ENCODE measurements at regions not wholly inside any gene's neighbourhood (a gene's known extent, or its start where the extent isn't known, plus 50 kb on each side); places are given as distances from the start of the nearest gene placed in this dataset.

DNA sequence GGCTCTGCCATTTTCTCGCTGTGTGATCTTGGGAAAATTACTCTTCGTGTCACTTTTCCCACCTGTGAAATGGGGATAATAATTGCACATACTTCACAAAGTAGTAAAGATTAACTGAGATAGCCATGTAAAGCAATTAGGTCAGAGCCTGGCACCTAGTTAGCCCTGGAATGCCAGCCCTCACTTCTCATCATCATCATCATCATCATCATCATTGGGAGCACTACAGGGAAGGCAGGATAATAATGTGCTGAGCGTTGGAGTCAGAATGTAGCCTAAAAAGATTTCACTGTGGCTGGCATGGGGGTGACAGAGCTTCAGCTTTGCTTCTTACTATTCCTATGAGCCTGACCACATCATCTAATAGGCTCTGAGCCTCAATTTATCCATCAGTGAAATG is 362.6 kb downstream of the TOX3 start:
- H2BK120ac ChIP-seq (ENCODE audit: low read depth, low read length), result no peak overlapping the region
- no peak overlapping the region for H3K4ac ChIP-seq (ENCODE audit: low read length)
- no peaks in the 10 kb centered on the region for H3K27me3 ChIP-seq (ENCODE audit: control insufficient read depth in 3 of 3, insufficient read depth in 3 of 3, low read depth in 1 of 3, low read length in 3 of 3)
- no peak overlapping the region for H3K4me2 ChIP-seq (ENCODE audit: insufficient read depth, low read length, poor library complexity, severe bottlenecking)
- no peak overlapping the region for H2AFZ ChIP-seq (ENCODE audit: low read length)
- H3K9ac ChIP-seq (ENCODE audit: low read depth, low read length, poor library complexity), result no peak overlapping the region
- H3K4me1 ChIP-seq (ENCODE audit: control insufficient read depth in 2 of 2, insufficient read depth in 1 of 2, low read depth in 1 of 2, low read length in 2 of 2), result no peaks in the 10 kb centered on the region
- H3K4me3 ChIP-seq (ENCODE audit: low read length in 2 of 2), result no peak overlapping the region
- H3K23ac ChIP-seq (ENCODE audit: low read depth, low read length, poor library complexity), result no peak overlapping the region
- H3K36me3 ChIP-seq (replicated peaks in 1 of 2; ENCODE audit: control insufficient read depth in 2 of 2, insufficient read depth in 2 of 2, low read length in 2 of 2), result no peaks in the 10 kb centered on the region
- no peak overlapping the region for H2BK12ac ChIP-seq (ENCODE audit: low read length)
- H2AK5ac ChIP-seq (ENCODE audit: low read depth, low read length), result no peak overlapping the region
- WGBS, 2 donors (ENCODE audit: extremely low coverage in 2 of 2, insufficient read length in 2 of 2, insufficient replicate concordance in 1 of 2), result no CpG with 5 or more reads among the region's 3 CpGs
- H3K14ac ChIP-seq (ENCODE audit: low read length), result no peak overlapping the region
- H3K79me1 ChIP-seq (ENCODE audit: low read depth, low read length), result no peaks in the 10 kb centered on the region
- no peak overlapping the region for H3K27ac ChIP-seq (replicated peaks; ENCODE audit: low read length)
- H4K91ac ChIP-seq (ENCODE audit: low read depth, low read length, poor library complexity), result no peak overlapping the region
- no peak overlapping the region for H2BK5ac ChIP-seq (ENCODE audit: low read length)
- H4K8ac ChIP-seq (ENCODE audit: low read depth, low read length), result no peak overlapping the region
- H2BK15ac ChIP-seq (ENCODE audit: low read length), result no peak overlapping the region
- no peak for DNase-seq (ENCODE audit: low spot score)
- no peak overlapping the region for H3K18ac ChIP-seq (ENCODE audit: low read length)
- H3K9me3 ChIP-seq (replicated peaks in 1 of 2; ENCODE audit: control insufficient read depth in 2 of 2, insufficient read depth in 1 of 2, low read depth in 1 of 2, low read length in 2 of 2), result no peaks in the 10 kb centered on the region

- Histone ChIP-seq H3K79me1 (ENCODE audit: low read depth, low read length) (no peaks in the 10 kb centered on the region), H3K27me3 (ENCODE audit: control insufficient read depth in 3 of 3, insufficient read depth in 3 of 3, low read depth in 1 of 3, low read length in 3 of 3) (no peaks in the 10 kb centered on the region), H3K36me3 (replicated peaks in 1 of 2; ENCODE audit: control insufficient read depth in 2 of 2, insufficient read depth in 2 of 2, low read length in 2 of 2) (no peaks in the 10 kb centered on the region), H2BK15ac (ENCODE audit: low read length) (no peak overlapping the region), H4K8ac (ENCODE audit: low read depth, low read length) (no peak overlapping the region), H3K18ac (ENCODE audit: low read length) (no peak overlapping the region), H2BK5ac (ENCODE audit: low read length) (no peak overlapping the region), H2BK120ac (ENCODE audit: low read depth, low read length) (no peak overlapping the region), H3K23ac (ENCODE audit: low read depth, low read length, poor library complexity) (no peak overlapping the region), H3K9me3 (replicated peaks in 1 of 2; ENCODE audit: control insufficient read depth in 2 of 2, insufficient read depth in 1 of 2, low read depth in 1 of 2, low read length in 2 of 2) (no peaks in the 10 kb centered on the region), H3K4ac (ENCODE audit: low read length) (no peak overlapping the region), H3K14ac (ENCODE audit: low read length) (no peak overlapping the region), H3K4me2 (ENCODE audit: insufficient read depth, low read length, poor library complexity, severe bottlenecking) (no peak overlapping the region), H3K27ac (replicated peaks; ENCODE audit: low read length) (no peak overlapping the region), H3K4me1 (ENCODE audit: control insufficient read depth in 2 of 2, insufficient read depth in 1 of 2, low read depth in 1 of 2, low read length in 2 of 2) (no peaks in the 10 kb centered on the region), H3K4me3 (ENCODE audit: low read length in 2 of 2) (no peak overlapping the region), H2BK12ac (ENCODE audit: low read length) (no peak overlapping the region), H3K9ac (ENCODE audit: low read depth, low read length, poor library complexity) (no peak overlapping the region), H2AFZ (ENCODE audit: low read length) (no peak overlapping the region), H4K91ac (ENCODE audit: low read depth, low read length, poor library complexity) (no peak overlapping the region), H2AK5ac (ENCODE audit: low read depth, low read length) (no peak overlapping the region)
- WGBS, 2 donors (ENCODE audit: extremely low coverage in 2 of 2, insufficient read length in 2 of 2, insufficient replicate concordance in 1 of 2), result no CpG with 5 or more reads among the region's 2 CpGs
- no peak for DNase-seq (ENCODE audit: low spot score)
These were observed 364.1 kb downstream of the TOX3 start for GRCh38 chr16:52182840-52183239.

DNA sequence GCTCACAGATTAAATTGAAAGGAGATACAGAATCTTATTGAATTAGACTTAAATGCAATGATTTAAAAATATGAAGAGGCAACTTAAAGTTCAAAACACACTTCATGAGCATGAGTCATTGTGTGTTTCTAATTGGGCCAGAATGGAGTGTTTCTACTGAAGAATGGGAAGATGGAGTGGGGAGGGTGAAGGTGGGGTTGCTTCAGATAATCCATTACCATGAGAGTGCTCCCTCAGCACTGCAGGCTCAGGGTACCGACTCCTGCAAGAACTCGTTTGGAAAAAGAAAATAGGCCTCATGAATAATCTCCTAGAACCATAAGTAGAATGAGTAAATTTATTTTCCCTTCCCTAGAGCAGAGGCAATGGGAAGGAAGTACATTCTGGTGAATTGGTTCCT is 372.8 kb downstream of the TOX3 start:
- Histone ChIP-seq H2BK120ac (ENCODE audit: low read depth, low read length) (no peak overlapping the region), H3K4ac (ENCODE audit: low read length) (no peak overlapping the region), H2BK5ac (ENCODE audit: low read length) (no peak overlapping the region), H3K79me1 (ENCODE audit: low read depth, low read length) (no peaks in the 10 kb centered on the region), H3K18ac (ENCODE audit: low read length) (no peak overlapping the region), H3K23ac (ENCODE audit: low read depth, low read length, poor library complexity) (no peak overlapping the region), H4K8ac (ENCODE audit: low read depth, low read length) (no peak overlapping the region), H3K4me2 (ENCODE audit: insufficient read depth, low read length, poor library complexity, severe bottlenecking) (no peak overlapping the region), H3K4me3 (ENCODE audit: low read length in 2 of 2) (no peak overlapping the region), H3K36me3 (replicated peaks in 1 of 2; ENCODE audit: control insufficient read depth in 2 of 2, insufficient read depth in 2 of 2, low read length in 2 of 2) (no peaks in the 10 kb centered on the region), H3K14ac (ENCODE audit: low read length) (no peak overlapping the region), H4K91ac (ENCODE audit: low read depth, low read length, poor library complexity) (no peak overlapping the region), H2BK15ac (ENCODE audit: low read length) (no peak overlapping the region), H3K27ac (replicated peaks; ENCODE audit: low read length) (no peak overlapping the region), H3K4me1 (ENCODE audit: control insufficient read depth in 2 of 2, insufficient read depth in 1 of 2, low read depth in 1 of 2, low read length in 2 of 2) (peaks cover 0 to 1% of the 10 kb centered on the region in 2 donors), H3K9me3 (replicated peaks in 1 of 2; ENCODE audit: control insufficient read depth in 2 of 2, insufficient read depth in 1 of 2, low read depth in 1 of 2, low read length in 2 of 2) (no peaks in the 10 kb centered on the region), H2AFZ (ENCODE audit: low read length) (no peak overlapping the region), H3K27me3 (ENCODE audit: control insufficient read depth in 3 of 3, insufficient read depth in 3 of 3, low read depth in 1 of 3, low read length in 3 of 3) (no peaks in the 10 kb centered on the region), H3K9ac (ENCODE audit: low read depth, low read length, poor library complexity) (no peak overlapping the region), H2AK5ac (ENCODE audit: low read depth, low read length) (no peak overlapping the region), H2BK12ac (ENCODE audit: low read length) (no peak overlapping the region)
- WGBS, 2 donors (ENCODE audit: extremely low coverage in 2 of 2, insufficient read length in 2 of 2, insufficient replicate concordance in 1 of 2), result no CpG with 5 or more reads among the region's 2 CpGs
- no peak for DNase-seq (ENCODE audit: low spot score)

DNA sequence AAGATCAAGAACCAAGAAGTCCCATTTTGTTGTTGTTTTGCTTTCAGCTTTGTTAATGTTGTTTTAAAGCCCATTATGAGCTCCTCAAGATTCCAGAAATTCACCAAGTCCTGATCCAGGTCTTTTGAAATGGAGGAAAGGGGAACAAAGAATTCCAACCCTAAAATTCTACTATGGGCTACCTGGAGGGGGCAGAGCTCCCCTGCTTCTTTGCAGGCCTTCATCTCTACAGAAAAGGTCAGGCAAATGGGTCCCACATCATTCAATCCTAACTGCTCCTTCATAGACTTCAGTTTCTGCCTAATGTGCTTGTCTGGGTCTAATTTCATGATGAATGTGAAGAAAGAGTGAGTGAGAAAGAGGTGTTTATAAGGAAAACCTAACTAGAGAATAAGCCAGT is 375.5 kb downstream of the TOX3 start:
- Histone ChIP-seq H2BK120ac (ENCODE audit: low read depth, low read length) (no peak overlapping the region), H3K18ac (ENCODE audit: low read length) (no peak overlapping the region), H2BK15ac (ENCODE audit: low read length) (no peak overlapping the region), H3K4me3 (ENCODE audit: low read length in 2 of 2) (no peak overlapping the region), H3K4me2 (ENCODE audit: insufficient read depth, low read length, poor library complexity, severe bottlenecking) (no peak overlapping the region), H3K23ac (ENCODE audit: low read depth, low read length, poor library complexity) (no peak overlapping the region), H3K36me3 (replicated peaks in 1 of 2; ENCODE audit: control insufficient read depth in 2 of 2, insufficient read depth in 2 of 2, low read length in 2 of 2) (no peaks in the 10 kb centered on the region), H3K27ac (replicated peaks; ENCODE audit: low read length) (no peak overlapping the region), H4K91ac (ENCODE audit: low read depth, low read length, poor library complexity) (no peak overlapping the region), H4K8ac (ENCODE audit: low read depth, low read length) (no peak overlapping the region), H3K4ac (ENCODE audit: low read length) (no peak overlapping the region), H3K27me3 (ENCODE audit: control insufficient read depth in 3 of 3, insufficient read depth in 3 of 3, low read depth in 1 of 3, low read length in 3 of 3) (peaks cover 0 to 5% (median 0%) of the 10 kb centered on the region in 3 experiments), H3K79me1 (ENCODE audit: low read depth, low read length) (no peaks in the 10 kb centered on the region), H2BK5ac (ENCODE audit: low read length) (no peak overlapping the region), H3K4me1 (ENCODE audit: control insufficient read depth in 2 of 2, insufficient read depth in 1 of 2, low read depth in 1 of 2, low read length in 2 of 2) (peaks cover 0 to 1% of the 10 kb centered on the region in 2 donors), H3K14ac (ENCODE audit: low read length) (no peak overlapping the region), H2BK12ac (ENCODE audit: low read length) (no peak overlapping the region), H2AK5ac (ENCODE audit: low read depth, low read length) (no peak overlapping the region), H2AFZ (ENCODE audit: low read length) (no peak overlapping the region), H3K9ac (ENCODE audit: low read depth, low read length, poor library complexity) (no peak overlapping the region), H3K9me3 (replicated peaks in 1 of 2; ENCODE audit: control insufficient read depth in 2 of 2, insufficient read depth in 1 of 2, low read depth in 1 of 2, low read length in 2 of 2) (no peaks in the 10 kb centered on the region)
- no peak for DNase-seq (ENCODE audit: low spot score)

Data from neuronal stem cell (in vitro differentiated cells).